ENCODE measurements at regions not wholly inside any gene's neighbourhood (a gene's known extent, or its start where the extent isn't known, plus 50 kb on each side); places are given as distances from the start of the nearest gene placed in this dataset.
"Not testable (repeated sequence)": the region's sequence is repeated elsewhere in the genome, so short reads cannot be mapped to it uniquely, and the experiment has no call there.

- no peak for DNase-seq
Measured at GRCh38 chr14:38394064-38394463, 138.2 kb upstream of the CLEC14A start.

GRCh38 chr14:38391334-38391733, 135.4 kb upstream of the CLEC14A start:
- DNase-seq, result no peak

GRCh38 chr14:38389681-38390080, 133.8 kb upstream of the CLEC14A start:
- DNase-seq, result no peak

GRCh38 chr14:38387821-38388220, 131.9 kb upstream of the CLEC14A start:
- DNase-seq, result no peak

GRCh38 chr14:38385836-38386235, 129.9 kb upstream of the CLEC14A start:
- DNase-seq, result no peak

- DNase-seq, result no peak
Measured at GRCh38 chr14:38385343-38385742, 129.4 kb upstream of the CLEC14A start.

GRCh38 chr14:38384741-38385140, 128.8 kb upstream of the CLEC14A start:
- no peak for DNase-seq

- DNase-seq, result no peak
Measured at GRCh38 chr14:38367922-38368321, 112.0 kb upstream of the CLEC14A start.

GRCh38 chr14:38366374-38366773, 110.5 kb upstream of the CLEC14A start:
- DNase-seq, result no peak

GRCh38 chr14:38363217-38363616, 107.3 kb upstream of the CLEC14A start:
- DNase-seq, result no peak

GRCh38 chr14:38357557-38357956, 101.7 kb upstream of the CLEC14A start:
- no peak for DNase-seq

- not testable (repeated sequence) for DNase-seq
Measured at GRCh38 chr14:38355473-38355872, 99.6 kb upstream of the CLEC14A start.

GRCh38 chr14:38350102-38350501, 94.2 kb upstream of the CLEC14A start:
- no peak for DNase-seq

- no peak for DNase-seq
Measured at GRCh38 chr14:38342803-38343202, 86.9 kb upstream of the CLEC14A start.

- no peak for DNase-seq
Measured at GRCh38 chr14:38339696-38340095, 83.8 kb upstream of the CLEC14A start.

GRCh38 chr14:38336298-38336697, 80.4 kb upstream of the CLEC14A start:
- DNase-seq, result no peak

GRCh38 chr14:38330275-38330674, 74.4 kb upstream of the CLEC14A start:
- DNase-seq, result no peak

GRCh38 chr14:38329246-38329645, 73.4 kb upstream of the CLEC14A start:
- no peak for DNase-seq

GRCh38 chr14:38316922-38317321, 61.0 kb upstream of the CLEC14A start:
- no peak for DNase-seq

GRCh38 chr14:38311655-38312054, 55.8 kb upstream of the CLEC14A start:
- no peak for DNase-seq

GRCh38 chr14:38310420-38310995, 54.6 kb upstream of the CLEC14A start:
- no peak for DNase-seq

GRCh38 chr14:38309522-38310277, 53.8 kb upstream of the CLEC14A start:
- DNase-seq, result no peak
